ENCODE measurements at regions not wholly inside any gene's neighbourhood (a gene's known extent, or its start where the extent isn't known, plus 50 kb on each side); places are given as distances from the start of the nearest gene placed in this dataset.

- TF ChIP-seq CTCF (IDR thresholded peaks at IDR 0.05) = no peak
- no peak for TF ChIP-seq POLR2A (IDR thresholded peaks at IDR 0.05)
Measured at GRCh38 chr1:229112832-229113548, 157.9 kb upstream of the RAB4A start.
